ENCODE measurements at regions not wholly inside any gene's neighbourhood (a gene's known extent, or its start where the extent isn't known, plus 50 kb on each side); places are given as distances from the start of the nearest gene placed in this dataset.

GRCh38 chr4:66887061-66887460 lies 658.2 kb downstream of the CENPC start:
- TF ChIP-seq, protein P1, sequence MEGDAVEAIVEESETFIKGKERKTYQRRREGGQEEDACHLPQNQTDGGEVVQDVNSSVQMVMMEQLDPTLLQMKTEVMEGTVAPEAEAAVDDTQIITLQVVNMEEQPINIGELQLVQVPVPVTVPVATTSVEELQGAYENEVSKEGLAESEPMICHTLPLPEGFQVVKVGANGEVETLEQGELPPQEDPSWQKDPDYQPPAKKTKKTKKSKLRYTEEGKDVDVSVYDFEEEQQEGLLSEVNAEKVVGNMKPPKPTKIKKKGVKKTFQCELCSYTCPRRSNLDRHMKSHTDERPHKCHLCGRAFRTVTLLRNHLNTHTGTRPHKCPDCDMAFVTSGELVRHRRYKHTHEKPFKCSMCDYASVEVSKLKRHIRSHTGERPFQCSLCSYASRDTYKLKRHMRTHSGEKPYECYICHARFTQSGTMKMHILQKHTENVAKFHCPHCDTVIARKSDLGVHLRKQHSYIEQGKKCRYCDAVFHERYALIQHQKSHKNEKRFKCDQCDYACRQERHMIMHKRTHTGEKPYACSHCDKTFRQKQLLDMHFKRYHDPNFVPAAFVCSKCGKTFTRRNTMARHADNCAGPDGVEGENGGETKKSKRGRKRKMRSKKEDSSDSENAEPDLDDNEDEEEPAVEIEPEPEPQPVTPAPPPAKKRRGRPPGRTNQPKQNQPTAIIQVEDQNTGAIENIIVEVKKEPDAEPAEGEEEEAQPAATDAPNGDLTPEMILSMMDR (conservative IDR thresholded peaks at IDR 0.05; ENCODE audit: low read length) = no peak
- TF ChIP-seq EZH2phosphoT487 (IDR thresholded peaks at IDR 0.05; ENCODE audit: borderline replicate concordance, low read depth, low read length) = no peak

All from OCI-LY7 (cell line).